Muscle of leg (tissue), 3 donors: ENCODE measurements at regions not wholly inside any gene's neighbourhood (a gene's known extent, or its start where the extent isn't known, plus 50 kb on each side); places are given as distances from the start of the nearest gene placed in this dataset.
"Not testable (repeated sequence)": the region's sequence is repeated elsewhere in the genome, so short reads cannot be mapped to it uniquely, and the experiment has no call there.

ENCODE experiments used
- DNase-seq: peaks from one replicate; pipeline ENCODE4 v3.0.0; 2013
- H3K27ac ChIP-seq: one replicate; pipeline ENCODE4 v1.5.1; 2013; ENCODE audit warnings: mild to moderate bottlenecking, low read length, control low read depth
- H3K27me3 ChIP-seq: one replicate; pipeline ENCODE4 v1.6.1; 2013; ENCODE audit warnings: low read length; ENCODE audit not compliant: control insufficient read depth, insufficient read depth
- H3K36me3 ChIP-seq: one replicate; pipeline ENCODE4 v1.6.1; 2013; ENCODE audit warnings: low read length; ENCODE audit not compliant: control insufficient read depth, insufficient read depth
- H3K4me1 ChIP-seq: one replicate; pipeline ENCODE4 v1.6.1; 2013; ENCODE audit warnings: low read length; ENCODE audit not compliant: control insufficient read depth, insufficient read depth
- H3K4me3 ChIP-seq: one replicate; pipeline ENCODE4 v1.5.1; 2013; ENCODE audit warnings: low read length, control low read depth
- H3K9me3 ChIP-seq: replicated peaks from 2 replicates; pipeline ENCODE4 v1.6.1; 2013; ENCODE audit warnings: low read depth, low read length; ENCODE audit not compliant: control insufficient read depth
- WGBS: methylation state at CpG from one replicate; pipeline ENCODE4 v1.1.5; 2013; ENCODE audit warnings: missing lambda C conversion rate; ENCODE audit not compliant: insufficient coverage; 5-methylcytosine and 5-hydroxymethylcytosine counted together

DNA sequence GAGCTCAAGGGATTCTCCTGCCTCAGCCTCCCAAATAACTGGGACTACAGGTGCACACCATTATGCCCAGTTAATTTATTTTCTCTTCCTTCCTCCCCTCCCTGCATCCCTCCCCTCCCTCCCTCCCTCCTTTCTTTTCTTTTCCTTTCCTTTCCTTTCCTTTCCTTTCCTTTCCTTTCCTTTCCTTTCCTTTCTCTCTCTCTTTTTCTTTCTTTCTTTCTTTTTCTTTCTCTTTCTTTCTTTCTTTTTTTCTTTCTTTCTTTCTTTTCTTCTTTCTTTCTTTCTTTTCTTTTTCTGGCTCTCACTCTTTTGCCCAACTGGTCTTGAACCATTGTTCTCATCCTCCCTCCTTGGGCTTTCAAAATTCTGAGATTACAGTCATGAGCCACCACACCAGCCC, 873.0 kb upstream of the KLHL1 start:
- H3K4me3 ChIP-seq, H3K9me3 ChIP-seq: not testable (repeated sequence)

DNA sequence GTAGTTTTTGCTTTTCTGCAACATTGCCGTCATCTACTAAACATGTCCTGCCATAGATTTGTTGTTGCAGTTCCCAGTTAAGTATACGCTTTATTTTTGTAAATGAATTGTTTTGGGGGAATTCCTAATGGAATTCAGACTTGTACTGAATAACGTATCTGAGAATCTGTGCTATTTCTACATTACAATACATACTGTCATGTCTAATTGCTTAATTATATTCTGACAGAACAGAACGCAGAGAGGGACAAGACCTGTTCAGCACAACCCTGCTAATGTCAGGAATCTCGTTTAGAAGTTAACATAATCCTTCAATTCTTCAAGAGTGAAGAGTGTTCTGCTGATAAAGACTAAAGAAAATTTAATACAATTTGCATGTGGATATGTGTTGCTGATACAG, 861.1 kb upstream of the KLHL1 start:
- Histone ChIP-seq H3K4me3 (no peak overlapping the region), H3K27ac (no peak overlapping the region)
- no CpG with 5 or more reads among the region's 5 CpGs for WGBS

More for the DNA sequence above, 873.0 kb upstream of the KLHL1 start:
- H3K36me3 ChIP-seq, H3K27ac ChIP-seq, H3K27me3 ChIP-seq, H3K4me1 ChIP-seq, DNase-seq: not testable (repeated sequence)

DNA sequence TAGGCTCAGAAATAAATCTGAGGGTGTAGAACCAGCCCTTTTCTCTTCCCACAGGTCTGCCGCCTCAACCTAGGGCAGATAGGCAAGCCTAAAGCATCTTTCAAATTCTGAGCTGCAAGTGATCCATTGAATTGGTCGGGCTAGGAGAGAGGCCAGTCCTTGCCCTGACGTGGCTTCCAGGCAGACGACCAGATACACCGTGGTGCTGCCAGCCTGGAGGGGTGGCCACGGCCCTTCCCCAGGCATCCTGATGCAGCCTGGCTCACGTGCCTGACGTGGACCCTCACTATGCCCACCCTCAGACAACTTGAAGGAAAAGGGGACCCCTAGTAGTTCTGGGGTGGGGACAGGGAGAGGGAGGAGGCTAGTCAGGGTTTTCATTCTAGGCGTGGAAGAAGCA, 859.3 kb upstream of the KLHL1 start:
- Histone ChIP-seq H3K9me3 (no peaks in the 10 kb centered on the region), H3K4me1 (no peaks in the 10 kb centered on the region), H3K27me3 (no peaks in the 10 kb centered on the region), H3K4me3 (no peak overlapping the region), H3K27ac (no peak overlapping the region), H3K36me3 (no peaks in the 10 kb centered on the region)
- DNase-seq: no peak
- 96% methylated on average over 5 of the region's 9 CpGs for WGBS

More for the DNA sequence above, 861.1 kb upstream of the KLHL1 start:
- H3K36me3 ChIP-seq: no peaks in the 10 kb centered on the region
- DNase-seq: no peak
- no peaks in the 10 kb centered on the region for H3K9me3 ChIP-seq
- no peaks in the 10 kb centered on the region for H3K4me1 ChIP-seq
- no peaks in the 10 kb centered on the region for H3K27me3 ChIP-seq

DNA sequence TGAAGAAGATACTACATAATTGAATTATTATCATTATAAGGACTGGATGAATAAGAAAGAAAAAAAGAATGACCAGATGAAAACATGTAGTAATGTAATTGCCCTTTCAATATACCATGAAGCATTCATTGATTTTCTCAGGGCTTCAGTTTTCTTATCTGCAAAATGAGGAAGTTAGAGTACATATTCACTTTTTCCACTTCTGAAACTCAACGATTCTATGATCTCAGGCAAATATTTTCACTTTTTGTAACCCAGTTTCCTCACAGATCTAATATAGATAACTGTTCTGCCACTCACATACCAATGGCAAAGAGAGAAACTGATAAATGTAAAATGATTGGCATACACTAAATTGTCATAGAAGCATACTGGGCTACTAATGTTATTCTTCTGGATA, 856.6 kb upstream of the KLHL1 start:
- Histone ChIP-seq H3K9me3 (no peaks in the 10 kb centered on the region), H3K4me1 (no peaks in the 10 kb centered on the region), H3K27me3 (no peaks in the 10 kb centered on the region), H3K4me3 (no peak overlapping the region), H3K36me3 (no peaks in the 10 kb centered on the region), H3K27ac (no peak overlapping the region)
- no CpG with 5 or more reads among the region's 1 CpG for WGBS
- DNase-seq: no peak

DNA sequence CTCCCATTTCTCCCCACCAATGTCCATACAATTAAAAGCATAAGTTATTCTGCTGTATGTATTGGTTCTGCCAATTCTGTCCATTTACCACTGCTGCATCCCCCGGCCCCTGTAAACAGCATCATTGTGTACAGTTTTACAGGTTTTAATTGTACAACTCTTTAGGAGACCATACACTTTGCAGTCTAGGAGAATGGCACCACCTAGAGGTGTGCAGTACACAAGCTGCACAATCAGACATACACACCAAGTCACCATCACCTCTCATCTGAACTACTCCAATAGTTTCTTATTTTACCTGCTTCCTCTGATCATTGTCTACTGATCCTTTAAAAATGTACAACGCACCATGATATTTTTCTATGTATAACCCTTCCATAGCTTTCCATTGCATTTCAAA, 855.9 kb upstream of the KLHL1 start:
- no peaks in the 10 kb centered on the region for H3K36me3 ChIP-seq
- H3K27me3 ChIP-seq: no peaks in the 10 kb centered on the region
- DNase-seq: no peak
- no peaks in the 10 kb centered on the region for H3K9me3 ChIP-seq
- no peak overlapping the region for H3K4me3 ChIP-seq
- 100% methylated on average over 2 of the region's 2 CpGs for WGBS
- H3K4me1 ChIP-seq: no peaks in the 10 kb centered on the region
- H3K27ac ChIP-seq: no peak overlapping the region

DNA sequence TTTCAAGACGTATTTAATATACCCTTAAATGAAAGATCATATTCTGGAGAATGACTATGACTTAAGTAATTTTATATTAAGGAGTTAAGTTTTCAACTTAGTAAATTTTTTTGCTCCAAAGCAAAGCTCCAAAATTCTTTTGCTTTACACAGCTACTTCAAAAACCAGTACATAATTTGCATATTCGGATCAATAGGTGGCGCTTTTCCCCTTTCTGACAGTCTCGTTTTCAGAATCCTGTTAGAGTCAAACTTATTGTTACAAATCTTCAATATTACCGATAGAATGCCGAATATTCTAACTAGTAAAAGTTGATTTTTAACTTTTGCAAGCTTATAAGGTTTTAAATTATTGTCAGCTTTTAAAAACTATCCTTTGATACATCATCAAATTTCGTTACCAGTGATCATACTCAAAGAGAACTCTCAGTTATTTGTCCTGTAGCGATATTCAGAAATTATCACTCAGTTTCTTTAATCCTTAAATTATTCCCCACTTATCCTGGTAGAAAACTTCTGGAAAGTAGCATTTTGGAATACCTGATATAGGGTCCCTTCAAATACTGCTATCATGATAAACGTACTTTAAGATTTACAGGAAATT, 852.7 kb upstream of the KLHL1 start:
- Histone ChIP-seq H3K4me3 (no peak overlapping the region), H3K4me1 (no peaks in the 10 kb centered on the region), H3K36me3 (no peaks in the 10 kb centered on the region), H3K27me3 (no peaks in the 10 kb centered on the region), H3K9me3 (no peaks in the 10 kb centered on the region), H3K27ac (no peak overlapping the region)
- peak; percentile 71 for DNase-seq
- 80% methylated on average over 1 of the region's 9 CpGs for WGBS

GRCh38 chr13:70959035-70959775, 851.0 kb upstream of the KLHL1 start:
- Histone ChIP-seq H3K4me3 (no peak overlapping the region), H3K36me3 (no peaks in the 10 kb centered on the region), H3K27ac (no peak overlapping the region), H3K9me3 (no peaks in the 10 kb centered on the region), H3K27me3 (no peaks in the 10 kb centered on the region), H3K4me1 (no peaks in the 10 kb centered on the region)
- DNase-seq: no peak
- no CpG with 5 or more reads among the region's 4 CpGs for WGBS

- no peak overlapping the region for H3K27ac ChIP-seq
- H3K27me3 ChIP-seq: no peaks in the 10 kb centered on the region
- H3K9me3 ChIP-seq: no peaks in the 10 kb centered on the region
- H3K4me3 ChIP-seq: no peak overlapping the region
- WGBS: no CpG with 5 or more reads among the region's 1 CpG
- H3K4me1 ChIP-seq: no peaks in the 10 kb centered on the region
- no peaks in the 10 kb centered on the region for H3K36me3 ChIP-seq
- no peak for DNase-seq
Measured at GRCh38 chr13:70955887-70956286, 847.6 kb upstream of the KLHL1 start.

DNA sequence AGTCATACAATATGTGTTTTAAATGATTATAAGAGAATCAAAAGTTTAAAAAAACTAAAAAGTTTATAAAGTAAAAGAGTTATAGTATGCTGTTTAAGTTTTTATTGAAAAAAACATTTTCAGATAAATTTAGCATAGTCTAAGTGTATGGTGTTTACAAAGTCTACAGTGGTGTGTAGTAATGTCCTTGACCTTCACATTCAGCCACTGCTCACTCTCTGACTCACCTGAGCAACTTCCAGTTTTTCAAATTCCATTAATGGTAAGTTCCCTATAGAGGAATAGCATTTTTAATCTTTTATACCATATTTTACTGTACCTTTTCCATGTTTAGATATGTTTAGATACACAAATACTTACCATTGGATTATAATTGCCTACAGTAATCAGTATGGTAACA, 842.4 kb upstream of the KLHL1 start:
- no peaks in the 10 kb centered on the region for H3K9me3 ChIP-seq
- H3K27ac ChIP-seq: no peak overlapping the region
- H3K36me3 ChIP-seq: no peaks in the 10 kb centered on the region
- DNase-seq: no peak
- no peaks in the 10 kb centered on the region for H3K27me3 ChIP-seq
- no peaks in the 10 kb centered on the region for H3K4me1 ChIP-seq
- H3K4me3 ChIP-seq: no peak overlapping the region

DNA sequence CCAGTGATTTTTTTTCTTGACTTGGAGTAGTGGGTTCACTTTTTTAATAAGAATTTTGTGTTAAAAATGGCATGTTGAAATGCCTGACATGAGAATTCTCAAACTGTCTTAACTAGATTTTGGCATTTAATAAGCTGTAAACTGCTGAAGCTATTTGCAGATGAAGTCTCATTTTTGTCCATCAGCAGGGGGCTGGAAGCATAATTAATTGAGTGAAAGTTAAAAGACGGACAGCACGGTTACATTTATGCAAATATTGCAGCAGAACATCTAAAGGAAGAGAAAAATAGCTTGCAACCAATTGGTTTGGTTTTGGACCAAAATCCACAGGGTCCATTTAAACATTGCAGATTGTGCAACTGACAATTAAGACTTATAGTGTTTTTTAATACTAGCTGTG, 837.3 kb upstream of the KLHL1 start:
- Histone ChIP-seq H3K27ac (no peak overlapping the region), H3K36me3 (no peaks in the 10 kb centered on the region), H3K27me3 (no peaks in the 10 kb centered on the region), H3K9me3 (no peaks in the 10 kb centered on the region), H3K4me1 (no peaks in the 10 kb centered on the region), H3K4me3 (no peak overlapping the region)
- WGBS: 60% methylated on average over 1 of the region's 2 CpGs
- no peak for DNase-seq

- DNase-seq: no peak
- H3K9me3 ChIP-seq: no peaks in the 10 kb centered on the region
- no peaks in the 10 kb centered on the region for H3K27me3 ChIP-seq
- WGBS: no CpG with 5 or more reads among the region's 1 CpG
- H3K4me3 ChIP-seq: no peak overlapping the region
- H3K36me3 ChIP-seq: no peaks in the 10 kb centered on the region
- no peaks in the 10 kb centered on the region for H3K4me1 ChIP-seq
- H3K27ac ChIP-seq: no peak overlapping the region
Measured at GRCh38 chr13:70941454-70941853, 833.2 kb upstream of the KLHL1 start.
